Inflammatory macrophage treated with lipopolysaccharide for 4 hours (primary cell): ENCODE measurements at regions not wholly inside any gene's neighbourhood (a gene's known extent, or its start where the extent isn't known, plus 50 kb on each side); places are given as distances from the start of the nearest gene placed in this dataset.
"Not testable (repeated sequence)": the region's sequence is repeated elsewhere in the genome, so short reads cannot be mapped to it uniquely, and the experiment has no call there.

ENCODE experiments used
- DNase-seq: peaks from one replicate; pipeline ENCODE4 v3.0.0-alpha.2; 2020

DNA sequence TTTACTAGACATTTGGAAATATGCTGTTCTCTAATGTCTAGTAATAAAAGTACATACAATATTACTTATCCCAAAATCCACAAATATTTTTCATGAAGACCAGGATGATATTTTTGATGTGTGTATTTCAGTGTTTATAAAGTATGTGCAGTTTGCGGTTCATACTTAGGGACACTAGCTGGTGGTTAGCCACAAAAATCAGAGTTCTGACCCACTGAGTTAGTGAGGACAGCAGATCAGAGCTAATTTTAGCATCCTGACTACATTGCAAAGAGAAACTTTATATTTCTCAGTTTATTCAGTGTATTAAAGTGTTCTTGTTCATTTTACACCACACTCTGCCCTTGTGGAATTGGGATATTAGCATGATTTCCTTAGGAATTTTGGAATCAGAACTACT, 655.3 kb downstream of the HTR1A start:
- no peak for DNase-seq

DNA sequence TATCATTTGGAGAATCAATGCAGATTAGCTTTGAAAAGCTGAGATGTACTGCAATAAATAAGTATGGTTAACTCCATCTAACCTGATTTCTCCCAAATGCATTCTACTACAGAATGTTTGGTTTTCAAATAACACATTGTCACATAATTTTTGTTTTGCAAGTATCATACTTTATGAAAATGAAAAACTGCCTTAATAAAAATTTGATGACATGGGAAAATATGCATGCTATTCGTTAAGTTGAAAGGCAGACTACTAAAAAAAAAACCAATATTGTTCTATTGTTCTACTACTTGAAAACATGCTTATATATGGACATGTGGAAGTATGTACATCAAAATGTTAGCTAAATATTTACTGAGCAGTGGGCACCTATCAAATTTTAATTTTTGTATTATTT, 668.9 kb downstream of the HTR1A start:
- no peak for DNase-seq

DNA sequence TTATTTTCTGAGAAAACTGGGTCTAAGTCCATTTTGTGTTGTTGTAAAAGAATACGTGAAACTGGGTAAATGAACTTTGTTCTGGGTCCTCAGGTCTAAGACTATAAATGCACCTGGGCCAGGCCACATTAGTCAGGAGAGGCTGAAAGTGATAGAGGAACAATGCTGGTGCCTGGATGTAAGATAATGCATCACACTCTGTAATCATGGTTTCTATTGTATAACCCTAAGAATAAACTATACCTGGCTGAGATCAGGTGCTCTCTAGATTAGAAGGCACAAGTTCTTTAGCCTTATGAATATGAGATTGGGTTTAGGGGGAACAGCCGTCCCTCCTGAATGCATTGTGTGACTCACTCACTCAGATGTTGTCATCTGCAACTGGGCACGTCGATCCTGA, 675.5 kb downstream of the HTR1A start:
- DNase-seq: no peak

DNA sequence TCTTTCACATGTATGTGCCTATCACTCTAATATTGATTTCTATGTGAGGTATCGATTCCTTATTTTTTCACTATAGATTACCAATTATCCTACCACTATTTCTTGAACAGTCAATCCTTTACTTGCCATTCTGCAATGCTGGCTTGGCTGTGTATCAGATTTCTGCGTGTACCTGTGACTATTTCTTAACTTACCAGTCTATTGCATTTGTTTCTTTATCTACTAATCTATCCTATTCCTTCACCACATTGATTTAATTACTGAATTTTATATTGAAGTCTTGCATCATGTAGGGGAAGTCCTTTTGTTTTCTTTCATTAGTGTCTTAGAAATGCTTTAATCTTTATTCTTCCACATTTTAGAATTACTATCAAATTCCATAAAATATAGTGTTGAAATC, 684.8 kb downstream of the LRRC70 start:
- DNase-seq: no peak

DNA sequence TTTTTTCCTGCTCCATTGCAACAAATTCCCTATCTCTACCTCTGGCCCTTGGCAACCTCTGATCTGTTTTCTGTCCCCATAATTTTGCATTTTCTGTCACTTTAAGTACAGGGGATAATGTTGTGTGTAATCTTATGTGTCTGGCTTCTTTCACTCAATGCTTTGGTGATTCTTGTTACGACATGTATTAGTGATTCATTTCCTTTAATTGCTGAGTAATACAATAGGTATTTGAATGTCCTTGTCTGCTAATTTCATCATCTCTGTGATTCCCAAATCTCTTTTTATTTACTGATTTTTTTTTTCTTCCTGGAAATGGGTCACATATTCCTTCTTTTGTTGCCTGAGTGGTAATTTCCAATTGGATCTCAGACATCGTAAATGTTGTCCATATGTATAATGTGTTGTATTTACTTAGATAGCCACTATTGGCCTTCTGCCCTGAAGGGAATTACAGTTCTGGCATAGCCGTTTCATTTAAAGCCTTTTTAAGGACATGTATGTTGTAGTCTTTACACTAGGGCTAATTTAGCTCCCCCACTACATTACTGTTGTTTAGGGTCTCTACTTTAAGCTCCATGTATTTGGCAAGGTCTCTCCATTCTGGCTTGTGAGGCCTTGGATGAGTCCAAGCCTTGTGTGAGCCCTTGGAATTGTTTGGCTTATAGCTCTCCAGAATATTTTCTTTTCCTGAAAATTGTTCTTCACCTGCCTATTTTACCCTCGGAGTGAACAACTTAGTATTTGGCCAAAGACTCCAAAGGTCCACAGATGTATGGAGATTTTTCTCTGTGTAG, 683.8 kb downstream of the LRRC70 start:
- DNase-seq: no peak

DNA sequence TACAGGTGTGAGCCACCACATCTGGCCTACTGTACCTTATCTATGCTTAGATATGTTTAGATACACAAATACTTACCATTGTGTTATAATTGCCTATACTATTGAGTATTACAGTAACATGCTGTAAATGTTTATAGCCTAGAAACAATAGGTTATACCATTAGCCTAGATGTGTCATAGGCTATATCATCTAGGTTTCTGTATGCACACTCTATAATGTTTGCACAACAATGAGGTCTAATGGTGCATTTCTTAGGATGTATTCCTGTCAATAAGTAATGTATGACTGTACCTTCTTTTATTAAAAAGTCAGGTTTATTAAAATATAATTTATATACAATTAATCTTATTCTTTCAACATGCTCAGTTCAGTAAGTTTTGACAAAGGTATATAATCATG, 683.1 kb downstream of the LRRC70 start:
- no peak for DNase-seq

DNA sequence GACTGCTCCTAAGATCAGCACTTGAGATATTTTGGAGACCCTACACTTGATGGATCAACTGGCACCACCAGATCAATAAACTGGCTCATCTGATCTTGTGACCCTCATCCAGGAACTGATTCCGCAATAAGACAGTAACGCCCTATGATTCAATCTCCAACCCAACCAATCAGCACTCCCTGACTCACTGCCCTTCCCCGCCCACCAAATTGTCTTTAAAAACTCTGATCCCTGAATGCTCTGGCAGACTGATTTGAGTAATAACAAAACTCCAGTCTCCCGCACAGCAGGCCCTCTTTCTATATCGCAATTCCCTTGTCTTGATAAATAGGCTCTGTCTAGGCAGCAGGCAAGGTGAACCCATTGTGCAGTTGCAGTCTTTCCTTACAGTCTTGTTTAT, 677.0 kb downstream of the LRRC70 start:
- DNase-seq: no peak

DNA sequence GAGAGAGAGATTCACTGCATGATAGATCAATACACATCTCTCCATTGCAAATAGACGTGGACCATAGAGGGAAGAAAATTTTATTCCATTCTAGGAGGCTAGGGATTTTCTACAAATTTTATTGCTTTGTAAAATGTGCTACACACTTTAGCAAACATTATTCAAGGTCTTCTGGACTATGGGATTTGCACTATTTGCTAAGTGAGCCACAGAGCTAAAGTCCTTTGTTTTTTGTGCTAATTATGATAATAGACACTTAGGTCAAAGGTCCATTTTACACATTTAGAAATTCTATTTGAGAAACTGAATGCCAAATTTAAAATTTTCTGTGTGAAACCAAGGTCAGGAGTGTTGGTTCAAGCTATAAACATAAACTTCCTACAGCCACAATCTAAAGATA, 672.3 kb downstream of the LRRC70 start:
- no peak for DNase-seq

DNA sequence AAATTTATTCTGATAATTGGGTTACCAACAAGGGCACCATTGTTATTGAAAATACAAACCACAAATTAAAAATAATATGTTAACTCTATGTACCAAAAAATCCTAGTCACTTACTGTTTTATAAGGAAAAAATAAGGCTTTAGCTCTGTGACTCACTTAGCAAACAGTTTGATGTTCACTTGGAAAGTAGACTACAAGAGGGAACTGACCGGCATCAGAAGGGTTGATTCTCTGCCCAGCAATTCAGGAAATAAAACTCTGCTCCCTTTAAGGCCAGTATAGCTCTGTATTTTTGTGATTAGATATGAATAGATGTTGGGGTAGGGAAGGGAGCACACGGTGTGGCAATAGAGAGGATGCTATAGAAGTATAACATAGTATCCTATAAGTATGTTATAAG, 671.3 kb downstream of the LRRC70 start:
- no peak for DNase-seq

DNA sequence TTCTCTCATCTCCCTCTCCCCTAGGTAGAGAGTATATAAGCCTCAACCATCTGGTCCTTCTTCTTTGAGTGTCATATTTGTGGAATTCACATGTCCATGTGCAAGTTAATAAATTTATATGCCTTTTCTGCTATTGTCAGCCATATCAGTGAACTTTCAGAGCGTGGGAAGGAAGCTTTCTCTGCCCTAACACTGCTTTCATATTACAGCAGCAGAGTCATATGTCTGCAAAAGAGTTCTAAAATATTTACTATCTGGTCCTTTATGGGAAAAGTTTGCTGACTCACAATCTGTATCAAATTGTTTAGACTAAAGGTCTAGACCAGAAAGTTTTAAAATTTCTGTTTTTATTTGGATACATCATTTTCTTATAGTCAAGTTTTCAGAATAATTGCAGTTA, 669.0 kb downstream of the LRRC70 start:
- DNase-seq: no peak

DNA sequence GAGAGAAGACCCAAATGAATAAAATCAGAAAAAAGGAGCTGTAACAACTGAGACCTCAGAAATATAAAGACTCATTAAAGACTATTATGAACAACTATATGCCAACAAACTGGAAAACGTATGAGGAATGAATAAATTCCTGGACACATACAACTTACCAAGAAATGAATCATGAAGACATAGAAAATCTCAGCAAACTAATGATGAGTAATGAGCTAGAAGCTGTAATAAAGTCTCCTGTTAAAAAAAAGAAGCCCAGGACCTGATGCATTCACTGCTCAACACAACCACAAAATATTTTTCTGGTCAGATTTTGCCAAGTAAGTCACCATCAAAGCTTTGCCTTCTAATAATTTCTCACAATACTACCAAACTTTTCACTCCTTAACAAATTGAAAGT, 666.7 kb downstream of the LRRC70 start:
- DNase-seq: no peak

DNA sequence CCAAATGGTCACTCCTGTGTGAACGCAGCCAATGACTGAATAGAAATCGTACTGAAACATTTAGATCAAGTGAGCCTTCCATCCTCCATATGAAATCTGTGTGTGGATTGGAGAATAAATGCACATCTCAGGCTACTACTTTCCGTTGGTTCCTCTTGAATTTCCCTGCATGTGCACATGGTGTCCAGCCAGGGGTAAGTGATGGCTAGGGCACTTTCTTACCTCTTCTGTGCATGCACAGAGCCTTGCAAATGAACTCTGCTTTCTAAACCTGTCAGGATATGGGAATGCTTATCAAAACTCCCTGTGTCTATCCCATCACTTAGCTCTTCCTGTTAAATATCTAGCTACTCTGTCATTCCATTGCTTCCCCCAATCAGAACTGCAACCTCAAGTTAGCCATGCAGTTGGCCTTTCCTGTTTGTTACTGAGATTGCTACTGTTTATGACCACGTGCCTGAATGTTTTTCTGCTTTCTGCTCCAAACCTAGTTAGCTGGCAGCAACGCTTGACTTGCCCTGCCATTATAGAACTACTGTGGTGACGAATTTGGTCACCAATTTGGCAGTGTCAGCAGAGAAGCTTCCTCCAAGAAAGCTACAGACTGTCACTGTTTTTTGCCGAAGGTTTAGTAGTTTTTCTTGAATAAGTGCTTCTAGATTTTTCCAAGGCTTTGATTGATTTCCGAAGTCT, 661.6 kb downstream of the LRRC70 start:
- DNase-seq: no peak

DNA sequence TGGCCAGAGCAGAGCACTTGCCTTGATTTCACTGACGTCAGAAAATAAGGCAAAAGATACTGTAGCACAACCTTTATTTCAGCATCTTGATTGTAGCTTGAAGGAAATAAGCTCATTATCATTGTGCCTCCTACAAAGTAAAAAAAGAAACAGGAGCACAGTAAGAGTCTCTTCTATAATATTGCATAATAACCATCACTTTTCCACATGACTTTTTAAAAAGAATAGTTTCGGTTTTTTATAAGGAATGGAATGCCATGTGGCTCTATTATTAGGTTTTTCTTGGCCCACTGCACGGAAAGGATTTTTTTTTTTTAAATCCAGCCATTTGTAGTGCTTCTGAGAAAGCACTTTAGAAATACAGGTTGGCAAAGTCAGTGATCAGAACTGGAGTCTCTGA, 655.3 kb downstream of the LRRC70 start:
- DNase-seq: no peak

DNA sequence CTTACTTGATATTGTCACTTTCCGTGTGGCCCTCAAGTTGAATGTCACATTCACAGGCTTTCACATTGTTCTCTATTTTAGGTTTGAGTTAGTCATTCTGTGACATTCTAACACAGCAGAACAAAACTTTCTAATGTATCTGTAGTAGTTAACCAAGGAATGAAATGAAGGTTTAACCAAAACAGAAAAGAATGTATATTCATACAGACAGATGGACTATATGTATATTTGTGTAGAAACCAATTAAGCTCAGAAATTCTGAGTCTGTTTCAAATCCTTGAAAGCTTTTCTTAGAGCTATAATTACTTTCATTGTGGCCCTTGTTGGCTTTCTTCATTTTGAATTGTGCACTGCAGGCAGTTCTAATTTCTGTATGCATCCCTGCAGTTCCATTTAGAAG, 654.7 kb downstream of the LRRC70 start:
- no peak for DNase-seq

DNA sequence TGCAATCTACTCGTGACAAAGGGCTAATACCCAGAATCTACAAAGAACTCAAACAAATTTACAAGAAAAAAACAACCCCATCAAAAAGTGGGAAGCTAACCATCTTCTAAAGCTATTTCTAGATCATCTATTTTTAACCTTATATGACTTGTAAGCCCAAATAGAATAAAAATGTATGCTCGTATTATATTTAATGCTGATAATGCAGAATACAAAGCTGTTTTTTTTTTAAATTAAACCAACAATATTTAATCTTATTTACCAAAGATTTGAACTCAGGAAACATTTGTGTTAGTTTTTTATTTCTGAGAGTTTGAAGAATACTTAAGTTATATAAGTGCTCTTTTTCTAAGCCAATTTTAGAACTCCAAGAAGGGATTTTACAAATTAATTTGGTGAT, 652.1 kb downstream of the LRRC70 start:
- DNase-seq: no peak

DNA sequence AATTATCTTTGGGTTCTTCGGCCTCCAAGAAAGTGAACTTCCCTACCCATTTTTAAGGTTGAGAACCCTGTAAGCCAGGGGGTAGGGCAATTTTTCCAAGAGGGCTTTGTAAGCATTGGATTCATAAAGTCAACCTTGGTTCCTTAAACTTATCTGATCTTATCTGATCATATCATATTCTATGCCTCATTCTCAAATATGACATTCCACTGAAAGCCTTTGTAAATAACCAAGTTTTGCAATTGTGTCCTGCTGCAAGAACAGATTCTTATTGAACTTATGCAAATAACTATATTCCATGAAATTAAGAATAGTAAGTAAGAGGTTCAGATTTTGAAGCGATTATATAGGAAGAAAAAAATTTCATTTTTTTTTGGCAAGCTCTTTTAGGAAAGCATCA, 649.5 kb downstream of the LRRC70 start:
- DNase-seq: no peak

DNA sequence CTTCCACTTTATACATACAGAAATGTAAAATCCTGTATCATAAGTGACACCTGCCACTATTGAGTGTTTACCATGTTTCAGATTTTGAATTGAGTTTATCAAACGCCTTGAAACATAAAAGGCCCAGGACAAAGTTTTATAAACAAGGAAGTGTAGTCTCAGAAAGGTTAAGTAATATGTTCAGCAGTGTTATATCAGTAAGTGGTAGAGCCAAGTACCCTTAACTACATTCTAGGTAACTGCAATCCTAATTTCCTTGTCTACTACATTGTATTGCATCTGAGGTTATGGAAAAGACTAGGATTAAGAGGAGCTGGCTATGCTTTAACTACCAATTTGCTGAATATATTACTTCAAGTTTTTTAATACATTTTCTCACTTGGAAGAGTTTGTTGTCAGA, 641.6 kb downstream of the LRRC70 start:
- DNase-seq: no peak

DNA sequence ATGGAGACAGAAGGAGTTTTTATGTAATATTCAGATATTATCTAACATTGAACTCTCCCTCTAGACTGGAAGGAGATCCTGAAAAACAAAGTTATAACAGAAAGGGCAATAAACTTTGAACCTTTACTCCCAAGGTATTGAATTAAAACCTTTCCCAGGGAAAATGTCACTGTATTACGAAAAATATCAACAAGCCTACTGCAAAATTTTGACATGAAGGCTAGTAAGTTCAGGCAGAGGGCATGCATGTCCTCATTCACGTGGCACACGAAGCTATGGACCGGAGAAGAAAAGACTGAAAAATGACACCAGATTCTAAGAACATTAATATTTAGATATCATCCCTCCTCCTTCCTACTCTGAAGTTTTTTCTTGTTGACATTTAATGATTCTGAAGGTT, 638.8 kb downstream of the LRRC70 start:
- no peak for DNase-seq

DNA sequence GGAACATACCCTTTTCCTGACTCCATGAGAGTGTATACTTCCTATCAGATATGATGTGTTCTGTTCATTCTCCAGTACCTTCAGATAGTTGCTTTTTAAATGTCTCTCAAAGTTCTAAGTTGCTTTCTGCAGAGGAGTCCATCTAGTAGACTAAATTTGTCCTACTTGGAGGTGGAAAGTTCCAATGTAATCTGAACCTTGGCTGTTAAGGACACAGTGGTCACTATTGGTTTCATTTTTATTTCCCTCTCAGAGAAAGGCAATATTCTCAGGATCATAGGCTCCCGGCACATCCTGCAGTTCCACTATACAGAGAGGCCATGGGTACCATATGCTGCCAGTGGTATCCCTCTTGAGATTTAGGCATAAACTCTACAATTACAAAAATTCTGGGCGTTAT, 634.6 kb downstream of the LRRC70 start:
- no peak for DNase-seq

DNA sequence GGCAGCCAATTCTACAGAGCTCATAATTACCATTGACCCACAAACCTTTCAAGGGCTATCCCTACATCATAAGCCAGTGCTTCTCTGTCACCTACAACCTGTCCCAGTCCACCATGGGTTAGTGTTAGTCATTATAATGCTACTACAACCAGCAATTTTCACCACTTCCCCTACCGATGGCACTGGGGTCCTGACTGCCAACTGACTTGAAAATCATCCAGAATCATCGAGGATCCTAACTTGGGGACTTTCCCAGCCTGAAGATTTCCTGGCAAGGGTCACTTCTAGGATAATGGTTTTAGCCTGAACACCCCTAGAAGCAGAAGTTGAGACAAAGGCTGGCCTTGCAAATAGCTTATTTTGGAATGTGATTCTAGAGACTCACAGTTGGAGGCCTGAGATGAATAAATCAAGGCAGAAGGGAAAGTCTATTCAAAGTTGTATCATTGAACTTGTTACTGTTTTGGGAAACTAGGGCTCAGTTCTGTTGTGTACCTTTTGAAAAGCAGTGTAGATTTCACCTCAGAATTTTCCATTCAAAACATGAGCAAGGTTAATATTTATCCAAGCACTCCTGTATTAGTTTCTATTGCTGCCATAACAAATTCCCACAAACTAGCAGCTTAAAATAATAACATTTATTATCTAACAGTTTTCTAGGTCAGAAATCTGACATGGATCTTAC, 633.0 kb downstream of the LRRC70 start:
- no peak for DNase-seq

DNA sequence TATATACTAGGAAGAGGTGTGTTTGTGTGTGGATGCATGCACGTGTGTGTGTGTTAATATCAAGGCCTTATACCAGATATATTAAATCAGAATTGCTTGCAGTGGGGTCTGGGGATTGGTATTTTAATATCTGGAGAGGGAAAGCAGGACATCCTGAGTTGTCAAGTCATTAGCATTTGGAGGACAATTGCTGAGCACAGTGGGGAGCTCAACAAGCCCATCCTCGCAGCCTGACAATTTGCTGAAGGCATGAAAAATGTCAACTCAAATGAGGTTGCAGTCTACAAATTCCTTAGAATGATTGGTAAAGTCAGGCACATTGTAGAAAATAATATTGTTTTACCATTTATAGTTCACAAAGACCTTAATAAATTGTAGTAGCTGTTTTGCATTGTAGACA, 627.4 kb downstream of the LRRC70 start:
- no peak for DNase-seq

DNA sequence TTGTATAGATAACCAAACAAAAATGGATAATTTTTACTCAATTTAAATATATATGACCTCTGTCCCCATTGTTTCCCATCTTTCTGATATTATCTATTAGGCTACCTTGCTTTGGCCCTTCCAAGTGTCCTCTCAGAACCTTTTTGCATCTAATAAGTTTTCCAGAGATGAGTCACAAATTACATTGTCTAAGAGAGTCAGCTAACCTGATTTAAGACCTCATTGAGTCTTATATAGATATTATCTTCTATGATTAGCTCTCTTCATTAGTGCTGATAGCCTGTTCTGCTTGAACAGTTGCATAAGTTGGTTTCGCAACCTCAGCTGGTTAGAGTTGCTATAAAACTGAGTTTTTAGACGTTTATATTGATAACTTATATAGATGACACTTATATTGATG, 623.1 kb downstream of the LRRC70 start:
- no peak for DNase-seq

DNA sequence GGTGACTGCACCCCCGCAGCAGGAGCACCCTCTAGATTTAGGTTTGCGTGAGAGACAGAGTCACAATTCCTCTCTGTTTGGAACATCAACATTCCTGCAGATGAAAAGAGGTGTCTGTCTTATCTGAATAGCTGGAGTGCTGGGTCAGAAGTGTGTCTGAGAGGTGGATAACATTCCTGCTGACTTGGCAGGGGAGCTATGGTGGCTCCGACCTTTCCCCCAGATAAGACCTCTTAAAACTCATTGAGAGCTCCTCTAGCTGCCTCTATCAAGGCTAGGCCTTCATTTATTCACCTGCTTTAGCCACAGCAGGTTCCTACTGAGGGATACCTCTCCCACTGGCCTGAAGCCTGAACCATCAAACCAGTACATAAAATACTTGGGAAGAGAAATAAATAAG, 615.5 kb downstream of the LRRC70 start:
- DNase-seq: no peak

DNA sequence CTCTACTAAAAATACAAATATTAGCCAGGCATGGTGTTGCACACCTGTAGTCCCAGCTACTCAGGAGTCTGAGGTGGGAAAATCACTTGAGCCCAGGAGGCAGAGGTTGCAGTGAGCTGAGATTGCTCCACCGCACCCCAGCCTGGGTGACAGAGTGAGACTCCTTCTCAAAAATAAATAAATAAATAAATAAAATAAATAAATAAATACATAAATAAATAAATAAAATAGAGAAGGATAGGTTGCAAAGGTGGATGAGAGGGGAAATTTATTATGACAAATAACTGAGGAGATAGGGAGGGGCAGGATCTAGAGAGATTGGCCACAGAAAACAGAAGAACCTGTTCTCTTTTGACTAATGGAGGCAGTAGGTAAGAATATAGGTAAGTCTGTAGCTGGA, 601.6 kb downstream of the LRRC70 start:
- DNase-seq: not testable (repeated sequence)
